Activated CD4-positive, alpha-beta T cell treated with anti-CD3 and anti-CD28 coated beads, Interleukin-2, Interleukin-4, amounts not matched to agents 100 ng/mL and 50 ng/mL, durations not matched to agents 16 hours and 8 hours (primary cell): ENCODE measurements at regions not wholly inside any gene's neighbourhood (a gene's known extent, or its start where the extent isn't known, plus 50 kb on each side); places are given as distances from the start of the nearest gene placed in this dataset.
A peak's percentile ranks its signal among the peaks of the same experiment; 100 is the strongest.
"Not testable (repeated sequence)": the region's sequence is repeated elsewhere in the genome, so short reads cannot be mapped to it uniquely, and the experiment has no call there.

Experiments
- DNase-seq: peaks from one replicate; pipeline ENCODE4 v3.0.0-alpha.2; 2020; ENCODE audit warnings: low spot score

DNA sequence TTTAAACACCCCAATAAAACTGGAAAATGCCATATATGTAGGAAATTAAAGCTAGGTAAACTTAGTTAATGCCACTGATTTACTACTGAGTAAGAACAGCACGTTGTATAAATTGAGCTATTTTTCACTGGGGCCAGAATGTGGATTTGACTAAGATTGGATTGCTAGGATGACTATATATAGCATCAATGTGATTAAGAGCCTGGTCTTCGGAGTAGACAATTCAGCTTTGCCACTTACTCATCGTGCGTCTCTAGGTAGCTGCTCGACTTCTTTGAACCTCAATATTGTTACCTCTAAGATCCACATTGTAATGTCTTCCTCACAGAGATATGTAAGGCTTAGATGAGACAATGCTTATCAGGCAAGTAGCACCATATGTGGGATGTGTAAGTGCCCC, 462.5 kb downstream of the KLF12 start:
- no peak for DNase-seq

DNA sequence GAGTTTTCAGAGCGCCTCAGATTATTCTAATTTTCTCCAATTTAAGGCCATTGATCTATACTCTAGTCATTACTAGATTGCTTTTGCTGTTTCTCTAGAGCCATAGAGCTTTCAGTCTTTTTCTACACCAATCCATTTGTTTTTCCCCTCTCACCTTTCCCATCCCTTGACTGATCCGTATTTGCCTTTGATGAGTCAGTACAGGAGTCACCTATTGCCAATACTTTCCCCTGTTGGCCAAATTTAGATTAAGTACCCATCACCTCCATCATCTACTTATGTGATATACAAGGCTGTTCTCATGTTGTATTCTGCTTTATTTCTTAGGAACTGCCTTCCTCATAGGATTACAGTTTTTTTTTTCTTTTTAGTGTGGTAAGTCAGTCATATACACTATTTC, 463.2 kb downstream of the KLF12 start:
- DNase-seq, result no peak

DNA sequence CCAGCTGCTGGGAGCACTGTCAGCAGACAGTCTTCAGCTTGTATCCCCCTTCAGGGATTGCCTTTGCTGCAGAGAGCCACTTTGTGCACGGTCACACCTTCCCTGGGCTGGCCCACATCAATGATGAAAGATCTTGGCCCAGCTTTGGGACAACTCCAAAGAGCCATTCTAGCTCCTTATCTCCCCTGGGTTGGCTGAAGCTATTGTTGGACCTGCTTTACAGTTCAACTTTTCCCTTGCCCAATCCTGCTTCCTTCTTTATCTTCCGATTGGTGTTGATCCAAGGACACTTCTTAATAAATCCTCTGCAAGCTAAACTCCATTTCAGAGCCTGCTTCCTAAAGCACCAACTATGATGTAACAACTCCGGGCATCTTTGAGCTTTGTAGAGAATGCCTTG, 466.4 kb downstream of the KLF12 start:
- DNase-seq, result no peak

DNA sequence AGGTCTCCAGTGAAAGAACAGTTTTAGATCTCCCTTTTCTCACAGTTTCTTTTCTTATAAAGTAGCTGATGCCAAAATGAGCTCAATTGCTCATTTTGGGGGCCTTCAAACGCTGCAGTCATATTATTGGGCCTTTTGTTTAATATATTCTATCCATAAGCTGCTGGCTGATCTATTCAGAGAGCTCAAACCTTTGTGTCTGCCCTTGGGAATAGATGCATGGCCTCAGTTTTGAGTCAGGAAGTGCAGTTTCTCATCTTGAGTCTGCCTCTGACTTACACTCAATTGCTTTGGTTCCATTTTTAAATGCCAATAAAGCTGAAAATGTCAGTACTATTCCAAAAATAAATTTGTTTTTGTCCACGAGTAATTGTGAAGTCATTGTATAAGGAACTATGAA, 468.9 kb downstream of the KLF12 start:
- no peak for DNase-seq

DNA sequence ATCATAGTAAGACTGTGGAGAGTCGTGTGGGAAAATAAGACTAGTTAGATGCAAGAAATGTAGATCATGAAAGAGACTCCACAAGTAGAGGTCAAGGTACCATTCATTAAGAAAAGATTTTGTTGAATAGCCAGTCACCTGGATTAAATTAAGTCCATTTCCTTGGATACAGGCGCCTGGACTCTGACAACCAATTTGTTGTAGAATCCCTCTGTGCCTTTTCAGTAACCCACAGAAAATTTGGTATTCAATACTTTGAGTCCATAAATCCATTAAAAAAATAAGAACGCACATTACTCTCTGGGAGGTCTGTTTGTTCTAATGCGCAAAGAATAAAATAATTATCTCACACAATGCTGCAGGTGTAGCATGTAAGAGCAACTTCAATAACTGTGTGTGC, 469.4 kb downstream of the KLF12 start:
- DNase-seq, result no peak

DNA sequence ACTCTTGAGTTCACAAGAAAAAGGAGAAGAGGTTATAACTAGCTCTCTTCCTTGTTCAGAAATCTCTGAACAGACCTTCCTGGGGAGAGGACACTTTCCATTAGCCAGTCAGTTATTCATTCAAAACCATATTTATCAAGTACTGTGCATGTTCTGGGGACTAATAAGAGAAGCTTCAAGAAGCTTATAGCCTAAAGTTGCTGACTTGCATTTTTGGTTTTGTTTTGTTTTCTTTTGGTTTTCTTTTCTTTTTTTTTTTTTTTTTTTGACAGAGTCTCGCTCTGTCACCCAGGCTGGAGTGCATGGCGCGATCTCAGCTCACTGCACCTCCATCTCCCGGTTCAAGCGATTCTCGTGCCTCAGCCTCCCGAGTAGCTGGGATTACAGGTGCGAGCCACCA, 471.4 kb downstream of the KLF12 start:
- no peak for DNase-seq

DNA sequence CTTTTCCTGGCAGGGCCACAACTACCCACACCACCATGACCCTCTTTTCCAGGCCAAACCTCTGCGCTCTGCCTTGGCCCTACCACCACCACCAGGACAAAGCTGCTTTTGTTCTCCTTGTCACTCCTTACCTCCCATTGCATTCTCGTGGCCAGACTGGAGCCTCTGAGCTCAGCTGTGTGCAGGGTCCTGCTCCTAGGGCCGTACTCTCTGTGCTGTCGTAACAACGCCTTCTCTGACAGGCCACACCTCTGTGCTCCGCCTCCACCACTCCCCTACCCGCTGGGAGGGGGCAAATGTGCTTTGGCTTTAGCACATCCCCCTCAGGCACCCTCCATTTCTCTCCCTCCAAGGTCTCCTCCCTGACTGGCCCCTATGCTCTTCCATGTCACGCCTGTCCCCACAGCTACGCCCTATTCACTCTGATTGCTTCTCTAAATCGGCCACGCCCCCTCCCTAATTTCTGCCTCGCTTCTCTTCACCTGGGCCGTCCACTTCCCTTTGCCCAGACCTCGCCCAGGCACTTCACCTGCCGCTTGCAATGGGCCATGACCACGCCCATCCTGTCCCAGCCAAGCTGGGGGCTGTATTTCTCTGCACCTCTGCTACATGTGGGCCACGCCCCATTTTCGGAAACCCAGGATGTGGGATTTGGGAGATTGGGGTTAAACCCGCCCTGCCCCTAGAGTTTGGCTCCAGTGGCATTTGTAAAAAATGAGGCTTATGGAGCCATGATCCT, 472.3 kb downstream of the KLF12 start:
- no peak for DNase-seq

- no peak for DNase-seq
Measured at GRCh38 chr13:73661066-73661465, 473.1 kb downstream of the KLF12 start.

GRCh38 chr13:73658639-73659038, 475.6 kb downstream of the KLF12 start:
- no peak for DNase-seq

- DNase-seq, result no peak
Measured at GRCh38 chr13:73657821-73658540, 476.2 kb downstream of the KLF12 start.

DNA sequence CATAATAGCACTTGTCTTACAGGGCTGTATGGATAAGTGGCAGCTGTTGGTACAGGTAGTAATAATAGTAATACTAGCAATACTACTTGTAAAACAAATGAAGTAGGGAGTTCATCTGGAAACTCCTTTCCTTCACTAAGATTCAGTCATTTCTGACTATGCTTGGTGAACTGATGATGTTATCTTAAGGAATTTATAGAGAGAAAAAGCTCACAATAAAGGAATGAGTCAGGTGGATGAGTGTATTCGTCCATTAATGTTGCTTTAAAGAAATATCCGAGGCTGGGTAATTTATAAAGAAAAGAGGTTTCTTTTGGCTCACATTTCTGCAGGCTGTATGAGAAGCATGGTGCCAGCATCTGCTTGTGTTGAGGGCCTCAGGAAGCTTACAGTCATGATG, 477.3 kb downstream of the KLF12 start:
- DNase-seq, result no peak

DNA sequence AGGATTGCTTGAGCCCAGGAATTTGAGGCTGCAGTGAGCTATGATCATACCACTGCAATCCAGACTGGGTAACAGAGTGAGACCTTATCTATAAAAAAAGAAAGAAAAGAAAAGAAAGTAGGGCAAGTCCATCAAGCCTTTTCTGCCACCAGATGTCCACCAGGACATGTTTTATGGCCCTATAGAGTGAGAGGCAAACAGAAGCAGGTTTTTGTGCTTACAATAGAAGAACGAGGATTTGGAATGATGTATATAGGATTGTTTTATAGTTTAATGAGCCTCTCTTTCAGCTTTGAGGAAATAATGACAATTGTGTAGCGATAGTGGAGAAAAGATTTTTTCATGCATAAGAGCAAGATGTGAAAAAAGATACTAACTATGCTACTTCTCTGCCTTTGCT, 480.5 kb downstream of the KLF12 start:
- no peak for DNase-seq

DNA sequence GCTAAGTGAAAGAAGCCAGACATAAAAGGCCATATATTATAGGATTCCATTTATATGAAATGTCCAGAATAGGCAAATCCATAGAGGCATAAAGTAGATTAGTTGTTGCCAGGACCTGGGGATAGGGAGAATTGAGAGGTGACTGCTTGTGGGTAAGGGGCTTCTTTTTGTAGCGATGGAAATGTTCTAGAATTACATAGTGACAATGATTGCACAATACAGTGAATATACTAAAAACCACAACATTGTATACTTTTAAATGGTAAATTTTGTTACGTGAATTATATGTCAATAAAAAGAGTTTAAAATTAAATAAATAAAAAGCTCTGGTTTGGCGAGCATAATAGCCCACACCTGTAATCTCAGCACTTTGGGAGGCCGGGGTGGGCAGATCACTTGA, 486.8 kb downstream of the KLF12 start:
- no peak for DNase-seq

DNA sequence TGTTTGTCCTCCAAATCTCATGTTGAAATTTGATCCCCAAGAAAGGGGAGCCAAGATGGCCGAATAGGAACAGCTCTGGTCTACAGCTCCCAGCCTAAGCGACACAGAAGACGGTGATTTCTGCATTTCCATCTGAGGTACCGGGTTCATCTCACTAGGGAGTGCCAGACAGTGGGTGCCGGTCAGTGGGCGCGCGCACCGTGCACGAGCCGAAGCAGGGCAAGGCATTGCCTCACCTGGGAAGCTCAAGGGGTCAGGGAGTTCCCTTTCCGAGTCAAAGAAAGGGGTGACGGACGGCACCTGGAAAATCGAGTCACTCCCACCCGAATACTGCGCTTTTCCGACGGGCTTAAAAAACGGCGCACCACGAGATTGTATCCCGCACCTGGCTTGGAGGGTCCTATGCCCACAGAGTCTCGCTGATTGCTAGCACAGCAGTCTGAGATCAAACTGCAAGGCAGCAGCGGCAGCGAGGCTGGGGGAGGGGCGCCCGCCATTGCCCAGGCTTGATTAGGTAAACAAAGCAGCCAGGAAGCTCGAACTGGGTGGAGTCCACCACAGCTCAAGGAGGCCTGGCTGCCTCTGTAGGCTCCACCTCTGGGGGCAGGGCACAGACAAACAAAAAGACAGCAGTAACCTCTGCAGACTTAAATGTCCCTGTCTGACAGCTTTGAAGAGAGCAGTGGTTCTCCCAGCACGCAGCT, 493.6 kb downstream of the KLF12 start:
- not testable (repeated sequence) for DNase-seq

DNA sequence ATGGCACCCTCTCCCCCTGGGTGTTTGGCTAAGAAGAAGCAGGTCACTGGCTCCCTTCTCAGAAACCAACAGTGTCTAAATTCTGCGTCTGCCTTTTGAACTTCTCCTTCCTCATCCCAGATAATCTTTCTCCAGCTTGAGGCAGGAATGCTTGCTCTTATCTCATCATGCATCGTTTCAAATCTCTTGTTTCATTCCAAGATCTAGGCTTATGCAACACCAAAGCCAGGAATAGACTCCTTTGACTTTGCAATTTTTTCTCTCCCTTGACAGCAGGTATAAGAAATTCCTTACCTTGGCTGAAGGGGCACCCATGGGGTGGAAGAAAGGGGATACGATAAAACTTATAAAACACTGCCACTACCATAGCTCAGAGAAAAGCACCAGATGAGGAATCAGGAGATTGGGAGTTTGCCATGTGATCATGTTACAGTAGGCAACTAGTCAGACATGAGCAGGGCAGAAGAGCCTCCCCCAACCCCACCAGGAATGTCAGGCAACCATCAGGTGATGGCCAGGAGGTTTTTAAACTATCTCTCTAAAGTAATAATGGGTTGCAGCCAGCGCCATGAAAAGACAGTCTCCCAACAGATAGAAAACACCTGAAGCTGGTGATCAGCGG, 498.9 kb downstream of the KLF12 start:
- no peak for DNase-seq

DNA sequence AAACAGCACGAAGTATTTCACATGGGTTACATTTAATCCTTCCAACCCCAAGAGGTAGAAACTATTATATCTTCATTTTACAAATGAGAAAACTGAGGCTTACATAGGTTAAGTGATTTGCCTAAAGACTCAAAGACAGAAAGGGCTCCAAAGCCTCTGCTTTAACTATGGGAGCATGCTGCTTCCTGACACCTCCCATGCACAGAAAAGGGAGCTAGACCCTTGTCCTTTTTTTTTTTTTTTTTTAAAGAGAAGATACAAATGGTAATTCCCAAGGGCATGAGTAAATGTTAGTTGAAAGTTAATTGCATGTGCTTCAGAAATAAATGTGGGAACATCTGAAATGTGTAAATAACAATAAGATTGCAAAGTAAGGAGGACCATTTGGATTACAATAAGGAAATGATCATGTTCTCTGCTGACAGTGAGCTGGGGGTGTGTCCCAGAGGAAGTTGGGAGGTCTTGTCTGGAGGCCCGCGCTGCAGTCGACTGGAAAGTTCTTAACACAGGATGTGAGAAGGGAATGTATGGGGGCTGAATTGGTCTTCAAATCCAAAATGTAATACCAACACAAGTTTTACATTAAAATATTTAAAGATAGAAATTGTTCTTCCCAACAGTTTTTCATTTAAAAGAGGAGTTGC, 500.3 kb downstream of the KLF12 start:
- DNase-seq, result no peak

- DNase-seq, result no peak
Measured at GRCh38 chr13:73631411-73631810, 502.8 kb downstream of the KLF12 start.

- DNase-seq, result peak; percentile 41
Measured at GRCh38 chr13:73625562-73626339, 508.5 kb downstream of the KLF12 start.

DNA sequence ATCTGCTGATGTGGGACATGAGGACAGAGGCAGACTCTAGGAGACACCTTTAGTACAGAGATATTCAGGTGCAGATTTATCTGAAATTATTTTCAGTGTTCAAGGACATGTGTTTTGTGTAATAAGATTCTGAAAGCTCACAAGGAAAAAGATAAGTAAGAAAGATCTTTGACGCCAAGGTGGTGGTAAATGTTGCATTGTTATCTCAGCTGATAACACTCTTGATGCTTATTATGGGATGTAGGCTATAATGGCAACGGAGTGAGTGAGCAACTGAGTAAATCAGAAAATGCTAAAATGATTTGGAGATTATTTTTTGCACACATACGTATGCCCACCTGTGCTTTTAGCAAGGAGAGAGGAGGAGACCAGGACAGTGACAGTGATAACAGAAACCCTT, 510.9 kb downstream of the KLF12 start:
- DNase-seq, result no peak

DNA sequence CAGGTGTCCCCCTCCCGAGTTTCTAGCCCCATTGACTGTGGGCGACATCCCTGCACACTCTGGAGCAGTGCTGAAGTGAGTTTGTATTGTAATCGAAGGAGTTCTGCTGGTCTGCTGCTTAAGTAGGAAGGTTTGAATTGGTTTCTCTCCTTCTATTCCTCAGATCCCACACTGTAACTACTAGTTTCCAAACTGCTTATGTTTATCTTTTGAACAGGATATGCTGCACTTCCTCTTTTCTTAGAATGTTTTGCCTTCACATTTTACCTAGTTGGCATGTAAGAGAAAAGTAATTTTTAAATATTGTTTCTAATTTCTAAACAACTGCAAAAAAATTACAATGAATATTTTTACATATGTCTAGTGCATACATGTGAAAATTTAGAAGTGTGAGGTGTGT, 511.8 kb downstream of the KLF12 start:
- no peak for DNase-seq

DNA sequence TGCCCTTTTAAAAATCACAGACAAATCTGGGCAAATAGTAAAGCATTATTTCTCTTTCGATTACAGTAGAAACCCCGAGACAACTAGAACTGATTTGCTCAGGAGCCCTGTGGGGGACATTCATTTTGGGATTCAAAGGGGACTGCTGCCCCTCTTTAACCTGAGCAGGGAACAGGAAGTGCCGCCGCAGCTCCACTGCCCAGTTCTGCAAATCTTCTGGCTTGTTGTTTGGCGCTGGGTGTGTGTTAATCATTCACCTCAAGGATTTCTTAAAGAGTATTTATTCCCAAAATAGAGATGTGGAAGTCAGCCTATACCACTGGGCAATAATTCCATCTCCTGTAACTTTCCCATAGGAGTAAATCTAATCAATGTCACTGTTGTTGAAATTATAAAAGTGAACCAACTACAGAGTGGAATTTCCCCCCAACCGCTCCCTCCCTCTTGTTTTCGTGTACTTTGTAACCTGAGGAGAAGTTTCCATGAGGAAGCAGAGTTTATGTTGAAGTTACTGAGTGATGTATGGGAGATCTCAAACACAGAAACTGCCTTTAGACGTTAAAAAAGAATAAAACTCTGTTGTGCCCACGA, 515.8 kb downstream of the KLF12 start:
- DNase-seq, result no peak
